Left lung (tissue), 4 donors: ENCODE measurements at regions not wholly inside any gene's neighbourhood (a gene's known extent, or its start where the extent isn't known, plus 50 kb on each side); places are given as distances from the start of the nearest gene placed in this dataset.

Experiments
- ATAC-seq: fragments of 200-7000 bp; cut with Tn5 transposase; one replicate; pipeline ENCODE4 v1.9.1; 2020; ENCODE audit warnings: moderate library complexity
- DNase-seq, 4 donors: peaks; one replicate each; pipeline ENCODE4 v3.0.0-alpha.2; 2013 to 2020
- H3K27ac ChIP-seq, 2 donors: fragments of 200-600 bp; sonication (generic) in 1 of 2; one replicate each; pipeline versions ENCODE4 v1.5.0 to v1.8.0; 2020 to 2021
- H3K27me3 ChIP-seq, 2 donors: fragments of 200-600 bp; sonication (generic) in 1 of 2; one replicate each; pipeline versions ENCODE4 v1.5.0 to v1.8.0; 2020 to 2021
- H3K36me3 ChIP-seq, 2 donors: fragments of 200-600 bp; sonication (generic) in 1 of 2; one replicate each; pipeline versions ENCODE4 v1.5.0 to v1.8.0; 2020 to 2021
- H3K4me1 ChIP-seq, 2 donors: fragments of 200-600 bp; one replicate each; pipeline ENCODE4 v1.8.0; 2021
- H3K4me3 ChIP-seq, 2 donors: fragments of 200-600 bp; sonication (generic) in 1 of 2; one replicate each; pipeline versions ENCODE4 v1.5.0 to v1.8.0; 2020 to 2021; ENCODE audit warnings: mild to moderate bottlenecking in 1 of 2
- H3K9me3 ChIP-seq, 2 donors: fragments of 200-600 bp; sonication (generic) in 1 of 2; one replicate each; pipeline versions ENCODE4 v1.5.0 to v1.8.0; 2020 to 2021
- CTCF ChIP-seq, 2 donors: fragments of 200-600 bp; sonication (generic) in 1 of 2; IDR thresholded peaks; one replicate each; pipeline versions ENCODE4 v1.5.0 to v1.8.0; 2021; ENCODE audit warnings: antibody characterized with exemption in 2 of 2
- intact Hi-C, 2 donors: fragments of 100-400 bp; cut with DNase I; formaldehyde crosslinking; loops; one replicate each; pipeline versions ENCODE4 v1.11.2 to v1.14.2; 2022
- donor health status: DM: no; HTN: yes; CAD: no.
- donor health status: DM: no; HTN: no; CAD: no.

- TF ChIP-seq CTCF (IDR thresholded peaks at IDR 0.05), result no peak
- no peaks in the 10 kb centered on the region for H3K36me3 ChIP-seq
- intact Hi-C loops, result no loop called here
- no peaks in the 10 kb centered on the region for H3K4me1 ChIP-seq
- H3K9me3 ChIP-seq, result peaks cover 0 to 5% of the 10 kb centered on the region in 2 donors
- ATAC-seq (no peak), DNase-seq (no peak)
- no peak overlapping the region for H3K27ac ChIP-seq
- no peaks in the 10 kb centered on the region for H3K27me3 ChIP-seq
- no peak overlapping the region for H3K4me3 ChIP-seq
These were observed 207.0 kb upstream of the CCDC68 start for GRCh38 chr18:55166260-55166598.

GRCh38 chr18:55163550-55163949 is 204.3 kb upstream of the CCDC68 start:
- no peak for ATAC-seq
- Histone ChIP-seq H3K9me3 (no peaks in the 10 kb centered on the region), H3K4me3 (no peak overlapping the region), H3K36me3 (no peaks in the 10 kb centered on the region), H3K27me3 (no peaks in the 10 kb centered on the region), H3K4me1 (no peaks in the 10 kb centered on the region), H3K27ac (no peak overlapping the region)
- no peak for DNase-seq
- TF ChIP-seq CTCF (IDR thresholded peaks at IDR 0.05), result no peak
- intact Hi-C loops, result no loop called here

- Histone ChIP-seq H3K27me3 (no peaks in the 10 kb centered on the region), H3K4me1 (no peaks in the 10 kb centered on the region), H3K4me3 (no peak overlapping the region), H3K36me3 (no peaks in the 10 kb centered on the region), H3K27ac (no peak overlapping the region), H3K9me3 (no peaks in the 10 kb centered on the region)
- intact Hi-C loops, result no loop called here
- no peak for TF ChIP-seq CTCF (IDR thresholded peaks at IDR 0.05)
- ATAC-seq (no peak), DNase-seq (no peak)
These were observed 202.7 kb upstream of the CCDC68 start for GRCh38 chr18:55161916-55162315.

- Histone ChIP-seq H3K4me3 (no peak overlapping the region), H3K9me3 (no peaks in the 10 kb centered on the region), H3K36me3 (no peaks in the 10 kb centered on the region), H3K27ac (no peak overlapping the region), H3K27me3 (no peaks in the 10 kb centered on the region), H3K4me1 (no peaks in the 10 kb centered on the region)
- ATAC-seq (no peak), DNase-seq (peak in 1 of 4 donors; percentile 56)
- intact Hi-C loops, result no loop called here
- no peak for TF ChIP-seq CTCF (IDR thresholded peaks at IDR 0.05)
These were observed 199.8 kb upstream of the CCDC68 start for GRCh38 chr18:55159027-55159426.

- no peak for ATAC-seq
- DNase-seq, result no peak
- H3K36me3 ChIP-seq, result no peaks in the 10 kb centered on the region
- intact Hi-C loops, result no loop called here
- H3K27me3 ChIP-seq, result no peaks in the 10 kb centered on the region
- no peak overlapping the region for H3K4me3 ChIP-seq
- H3K4me1 ChIP-seq, result no peaks in the 10 kb centered on the region
- no peak for TF ChIP-seq CTCF (IDR thresholded peaks at IDR 0.05)
- H3K9me3 ChIP-seq, result no peaks in the 10 kb centered on the region
- H3K27ac ChIP-seq, result no peak overlapping the region
These were observed 199.3 kb upstream of the CCDC68 start for GRCh38 chr18:55158570-55158969.
